ENCODE measurements at regions not wholly inside any gene's neighbourhood (a gene's known extent, or its start where the extent isn't known, plus 50 kb on each side); places are given as distances from the start of the nearest gene placed in this dataset.
A peak's percentile ranks its signal among the peaks of the same experiment; 100 is the strongest.
"Not testable (repeated sequence)": the region's sequence is repeated elsewhere in the genome, so short reads cannot be mapped to it uniquely, and the experiment has no call there.

DNA sequence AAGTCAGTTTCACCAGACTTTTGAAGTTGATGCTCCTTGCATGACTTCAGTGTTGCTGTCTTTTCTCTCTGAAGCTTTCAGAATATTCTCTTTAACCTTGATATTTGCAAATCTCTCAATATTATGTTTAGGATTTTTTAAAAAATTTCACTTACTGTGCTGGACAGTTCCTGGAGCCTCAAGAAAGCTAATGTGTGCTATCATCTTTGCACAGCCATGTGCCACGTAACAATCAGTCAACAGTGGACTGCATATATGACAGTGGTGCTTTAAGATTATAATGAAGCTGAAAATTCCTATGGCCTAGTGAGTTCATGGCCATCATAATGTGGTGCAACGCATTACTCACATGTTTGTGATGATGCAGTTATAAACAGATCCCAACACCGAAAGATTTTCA is 59.1 kb upstream of the OGFRL1 start:
- in situ Hi-C loops (cut with HindIII; ENCODE audit: low sequenced_read_pairs): no loop called here

DNA sequence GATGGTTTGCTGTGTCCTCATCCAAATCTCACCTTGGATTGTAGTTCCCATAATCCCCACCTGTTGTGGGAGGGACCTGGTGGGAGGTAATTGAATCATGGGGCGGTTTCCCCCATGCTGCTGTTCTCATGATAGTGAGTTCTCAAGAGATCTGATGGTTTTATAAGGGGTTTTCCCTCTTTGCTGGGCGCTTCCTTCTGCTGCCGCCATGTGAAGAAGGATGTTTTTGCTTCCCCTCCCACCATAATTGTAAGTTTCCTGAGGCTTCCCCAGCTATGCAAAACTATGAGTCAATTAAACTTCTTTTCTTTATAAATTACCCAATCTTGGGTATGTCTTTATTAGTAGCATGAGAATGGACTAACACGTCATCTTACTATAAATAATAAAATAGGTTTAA is 55.7 kb upstream of the OGFRL1 start:
- in situ Hi-C loops (cut with HindIII; ENCODE audit: low sequenced_read_pairs): not testable (repeated sequence)

More for the DNA sequence above, 59.1 kb upstream of the OGFRL1 start:
- no peak for DNase-seq (ENCODE audit: low spot score)

DNA sequence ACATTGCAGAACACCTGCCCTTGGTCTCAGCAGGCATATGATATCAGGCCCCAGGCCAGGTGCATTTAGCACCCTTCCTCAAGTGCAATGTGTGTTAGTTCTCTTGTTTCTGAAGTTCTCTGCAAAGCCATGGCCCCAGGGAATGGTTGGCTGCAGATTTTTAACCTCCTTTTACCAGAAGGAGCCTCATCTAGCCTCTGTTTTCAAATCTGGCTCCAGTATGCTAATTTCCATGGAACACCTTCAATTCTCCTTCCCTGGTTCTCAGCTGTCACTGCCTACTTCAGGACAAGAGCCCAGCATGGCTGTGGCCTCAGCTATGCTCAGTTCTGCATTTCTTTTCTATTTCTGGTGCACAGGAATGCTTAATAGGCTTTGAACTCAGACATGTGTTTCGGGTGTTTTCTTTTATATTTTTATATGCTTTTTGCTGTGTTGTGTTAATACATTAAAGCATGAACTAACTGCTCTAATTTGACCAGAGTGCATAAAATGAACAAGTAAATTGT is 51.6 kb upstream of the OGFRL1 start:
- in situ Hi-C loops (cut with HindIII; ENCODE audit: low sequenced_read_pairs): no loop called here
- DNase-seq (ENCODE audit: low spot score): peak; percentile 74

More for the DNA sequence above, 55.7 kb upstream of the OGFRL1 start:
- DNase-seq (ENCODE audit: low spot score): not testable (repeated sequence)

DNA sequence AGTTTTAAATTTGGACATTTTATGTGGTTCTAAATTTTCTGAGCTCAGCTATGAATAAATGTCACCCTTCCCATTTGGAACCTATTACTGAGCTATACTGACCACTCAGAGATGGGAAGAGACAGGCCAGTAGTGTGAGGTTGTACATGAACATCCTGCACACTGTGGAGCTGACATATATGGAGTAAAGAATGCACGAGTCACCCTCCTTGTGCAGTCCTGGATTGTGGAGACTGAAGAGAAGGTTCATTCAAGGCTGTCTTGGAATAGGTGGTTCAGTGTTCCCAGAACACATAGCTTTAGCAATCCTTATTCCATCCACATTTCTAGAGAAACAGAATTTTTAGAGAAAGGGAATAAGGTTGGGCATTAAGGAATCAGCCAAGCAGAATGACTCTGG is 50.3 kb upstream of the OGFRL1 start:
- no peak for DNase-seq (ENCODE audit: low spot score)
- in situ Hi-C loops (cut with HindIII; ENCODE audit: low sequenced_read_pairs): no loop called here
